ENCODE measurements at regions not wholly inside any gene's neighbourhood (a gene's known extent, or its start where the extent isn't known, plus 50 kb on each side); places are given as distances from the start of the nearest gene placed in this dataset.
"Not testable (repeated sequence)": the region's sequence is repeated elsewhere in the genome, so short reads cannot be mapped to it uniquely, and the experiment has no call there.

DNA sequence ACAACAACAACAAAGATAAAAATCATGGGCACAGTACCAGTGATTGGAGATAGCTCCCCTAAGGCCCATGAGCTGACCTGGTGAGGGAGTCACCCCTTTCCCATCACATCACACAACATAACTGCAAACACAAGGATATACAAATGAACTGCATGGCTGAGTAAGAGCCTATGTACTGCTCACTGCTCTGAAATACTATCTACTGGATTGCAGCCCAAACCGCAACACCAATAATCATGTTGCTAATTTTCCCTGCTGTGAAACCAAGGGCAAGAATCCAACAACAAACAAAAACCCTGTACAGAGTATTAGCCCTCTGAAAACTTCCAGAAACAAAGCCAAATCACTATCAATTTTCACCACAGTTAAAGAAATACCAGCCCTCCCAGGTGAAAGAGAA lies 1893.2 kb downstream of the PCDH9 start:
- Histone ChIP-seq H3K4me3 (no peak overlapping the region), H3K27ac (no peak overlapping the region), H3K27me3 (no peaks in the 10 kb centered on the region), H3K36me3 (no peaks in the 10 kb centered on the region), H3K4me1 (no peaks in the 10 kb centered on the region), H3K9me3 (no peaks in the 10 kb centered on the region)
- no peak for DNase-seq (ENCODE audit: low spot score)
- TF ChIP-seq, protein P1, sequence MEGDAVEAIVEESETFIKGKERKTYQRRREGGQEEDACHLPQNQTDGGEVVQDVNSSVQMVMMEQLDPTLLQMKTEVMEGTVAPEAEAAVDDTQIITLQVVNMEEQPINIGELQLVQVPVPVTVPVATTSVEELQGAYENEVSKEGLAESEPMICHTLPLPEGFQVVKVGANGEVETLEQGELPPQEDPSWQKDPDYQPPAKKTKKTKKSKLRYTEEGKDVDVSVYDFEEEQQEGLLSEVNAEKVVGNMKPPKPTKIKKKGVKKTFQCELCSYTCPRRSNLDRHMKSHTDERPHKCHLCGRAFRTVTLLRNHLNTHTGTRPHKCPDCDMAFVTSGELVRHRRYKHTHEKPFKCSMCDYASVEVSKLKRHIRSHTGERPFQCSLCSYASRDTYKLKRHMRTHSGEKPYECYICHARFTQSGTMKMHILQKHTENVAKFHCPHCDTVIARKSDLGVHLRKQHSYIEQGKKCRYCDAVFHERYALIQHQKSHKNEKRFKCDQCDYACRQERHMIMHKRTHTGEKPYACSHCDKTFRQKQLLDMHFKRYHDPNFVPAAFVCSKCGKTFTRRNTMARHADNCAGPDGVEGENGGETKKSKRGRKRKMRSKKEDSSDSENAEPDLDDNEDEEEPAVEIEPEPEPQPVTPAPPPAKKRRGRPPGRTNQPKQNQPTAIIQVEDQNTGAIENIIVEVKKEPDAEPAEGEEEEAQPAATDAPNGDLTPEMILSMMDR (IDR thresholded peaks at IDR 0.05), result no peak

- DNase-seq (ENCODE audit: low spot score), result no peak
- no peak overlapping the region for H3K4me3 ChIP-seq
- no peaks in the 10 kb centered on the region for H3K4me1 ChIP-seq
- no peaks in the 10 kb centered on the region for H3K36me3 ChIP-seq
- no peak overlapping the region for H3K27ac ChIP-seq
- H3K9me3 ChIP-seq, result no peaks in the 10 kb centered on the region
- TF ChIP-seq, protein P1 (IDR thresholded peaks at IDR 0.05), result no peak
- H3K27me3 ChIP-seq, result no peaks in the 10 kb centered on the region
Measured at GRCh38 chr13:65336087-65336749, 1893.9 kb downstream of the PCDH9 start.

GRCh38 chr13:65330691-65331090 lies 1899.4 kb downstream of the PCDH9 start:
- Histone ChIP-seq H3K4me3 (no peak overlapping the region), H3K36me3 (no peaks in the 10 kb centered on the region), H3K27ac (no peak overlapping the region), H3K27me3 (no peaks in the 10 kb centered on the region), H3K9me3 (no peaks in the 10 kb centered on the region), H3K4me1 (no peaks in the 10 kb centered on the region)
- TF ChIP-seq, protein P1 (IDR thresholded peaks at IDR 0.05), result no peak
- no peak for DNase-seq (ENCODE audit: low spot score)

DNA sequence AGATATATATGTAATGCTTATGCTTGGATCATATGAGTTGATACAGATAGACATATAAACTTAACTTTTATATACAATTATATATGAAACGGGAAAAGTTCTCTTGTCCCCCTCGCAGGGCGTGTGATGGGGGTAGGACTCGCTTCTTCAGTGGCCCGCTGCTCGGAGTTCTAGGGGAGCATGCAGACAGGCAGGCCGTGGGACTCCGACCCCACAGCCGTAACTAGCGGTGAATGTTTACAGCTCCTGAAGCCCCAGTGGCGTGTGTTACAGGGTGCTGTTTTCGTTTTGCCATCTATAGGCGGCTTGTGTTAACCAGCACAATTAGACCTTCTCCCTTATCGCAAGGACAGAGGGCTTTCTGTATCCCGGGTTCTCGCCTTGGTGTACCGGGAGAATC lies 1899.8 kb downstream of the PCDH9 start:
- H3K9me3 ChIP-seq, result no peaks in the 10 kb centered on the region
- H3K27ac ChIP-seq, result no peak overlapping the region
- H3K36me3 ChIP-seq, result no peaks in the 10 kb centered on the region
- H3K4me1 ChIP-seq, result no peaks in the 10 kb centered on the region
- DNase-seq (ENCODE audit: low spot score), result no peak
- TF ChIP-seq, protein P1 (IDR thresholded peaks at IDR 0.05), result no peak
- H3K4me3 ChIP-seq, result no peak overlapping the region
- H3K27me3 ChIP-seq, result no peaks in the 10 kb centered on the region

DNA sequence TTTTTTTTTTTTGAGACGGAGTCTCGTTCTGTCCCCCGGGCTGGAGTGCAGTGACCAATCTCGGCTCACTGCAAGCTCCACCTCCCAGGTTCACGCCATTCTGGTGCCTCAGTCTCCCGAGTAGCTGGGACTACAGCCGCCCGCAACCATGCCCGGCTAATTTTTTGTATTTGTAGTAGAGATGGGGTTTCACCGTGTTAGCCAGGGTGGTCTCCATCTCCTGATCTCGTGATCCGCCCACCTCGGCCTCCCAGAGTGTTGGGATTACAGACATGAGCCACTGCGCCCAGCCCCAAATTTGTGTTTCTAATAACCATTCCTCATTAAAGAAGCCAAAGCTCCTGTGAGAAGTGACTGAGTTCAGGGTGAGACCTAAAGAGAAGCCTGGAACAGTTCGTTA lies 1906.9 kb downstream of the PCDH9 start:
- not testable (repeated sequence) for H3K27ac ChIP-seq; H3K4me3 ChIP-seq; H3K4me1 ChIP-seq; H3K9me3 ChIP-seq; H3K36me3 ChIP-seq; H3K27me3 ChIP-seq; DNase-seq (ENCODE audit: low spot score)

- not testable (repeated sequence) for H3K4me1 ChIP-seq; H3K9me3 ChIP-seq; DNase-seq (ENCODE audit: low spot score); H3K27ac ChIP-seq; H3K27me3 ChIP-seq; H3K4me3 ChIP-seq; H3K36me3 ChIP-seq
Measured at GRCh38 chr13:65321423-65321822, 1908.7 kb downstream of the PCDH9 start.

DNA sequence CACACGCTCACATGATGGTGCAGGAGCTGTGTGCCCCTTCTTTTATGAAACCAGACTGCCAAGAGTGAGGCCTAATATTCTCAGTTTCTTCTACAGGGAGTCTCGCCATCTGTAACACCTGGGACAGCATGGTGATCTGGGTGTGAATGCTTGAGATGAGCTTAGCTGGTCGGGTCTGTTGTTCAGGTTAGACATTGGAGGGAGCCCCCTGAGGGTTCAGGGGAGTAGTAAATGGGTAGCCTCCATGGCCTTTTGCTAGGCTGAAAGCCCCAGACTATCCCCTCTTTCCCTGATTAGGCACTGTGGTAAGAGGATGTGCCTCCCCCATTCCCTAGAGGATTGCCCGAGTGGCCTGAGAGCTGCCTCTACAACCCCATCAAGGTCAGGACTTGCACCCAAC lies 1916.1 kb downstream of the PCDH9 start:
- Histone ChIP-seq H3K36me3 (no peaks in the 10 kb centered on the region), H3K4me1 (no peaks in the 10 kb centered on the region), H3K27ac (no peak overlapping the region), H3K4me3 (no peak overlapping the region), H3K27me3 (no peaks in the 10 kb centered on the region), H3K9me3 (peaks cover 0 to 9% of the 10 kb centered on the region in 2 donors)
- no peak for DNase-seq (ENCODE audit: low spot score)
- TF ChIP-seq, protein P1 (IDR thresholded peaks at IDR 0.05), result no peak
